HL-60 (cell line): ENCODE measurements at regions not wholly inside any gene's neighbourhood (a gene's known extent, or its start where the extent isn't known, plus 50 kb on each side); places are given as distances from the start of the nearest gene placed in this dataset.

Experiments
- DNase-seq, 2 experiments: peaks; one replicate each; pipeline ENCODE4 v3.0.0-alpha.2; 2010 to 2020; ENCODE audit warnings: low read depth in 1 of 2, low spot score in 1 of 2
- H3K27ac ChIP-seq: fragments of 250-450 bp; sonication (Bioruptor Pico); replicated peaks from 2 replicates; pipeline ENCODE4 v1.5.1; 2020; ENCODE audit warnings: mild to moderate bottlenecking, moderate library complexity
- H3K27me3 ChIP-seq: fragments of 250-450 bp; sonication (Bioruptor Pico); 2 replicates; pipeline ENCODE4 v1.5.1; 2021; ENCODE audit warnings: mild to moderate bottlenecking, moderate library complexity; ENCODE audit not compliant: insufficient read depth, poor library complexity, severe bottlenecking
- H3K4me3 ChIP-seq: replicated peaks from 2 replicates; pipeline ENCODE4 v1.5.1; 2011; ENCODE audit warnings: mild to moderate bottlenecking, control low read depth, low read length; ENCODE audit not compliant: insufficient read depth
- CTCF ChIP-seq: IDR thresholded peaks from one replicate; pipeline ENCODE4 v1.5.1; 2011; ENCODE audit warnings: low read length, control low read depth, inconsistent platforms; ENCODE audit not compliant: insufficient read depth
- GABPA ChIP-seq: IDR thresholded peaks from 2 replicates; pipeline ENCODE4 v1.6.1; 2012; ENCODE audit warnings: low read depth
- POLR2AphosphoS5 ChIP-seq: IDR thresholded peaks from 2 replicates; pipeline ENCODE4 v1.6.1; 2012; ENCODE audit warnings: low read depth
- REST ChIP-seq: IDR thresholded peaks from 2 replicates; pipeline ENCODE4 v1.6.1; 2012; ENCODE audit warnings: low read depth; ENCODE audit not compliant: insufficient replicate concordance
- SPI1 ChIP-seq: IDR thresholded peaks from 2 replicates; pipeline ENCODE4 v1.6.1; 2012; ENCODE audit warnings: low read depth, mild to moderate bottlenecking, borderline replicate concordance

GRCh38 chr7:131145026-131145425 is 182.7 kb upstream of the MKLN1 start:
- DNase-seq: no peak
- Histone ChIP-seq H3K27ac (no peak overlapping the region), H3K4me3 (no peak overlapping the region), H3K27me3 (no peaks in the 10 kb centered on the region)
- TF ChIP-seq CTCF (no peak), REST (no peak), SPI1 (no peak), POLR2AphosphoS5 (no peak), GABPA (no peak)

GRCh38 chr7:131145770-131146169 is 181.9 kb upstream of the MKLN1 start:
- DNase-seq: no peak
- TF ChIP-seq REST (no peak), CTCF (no peak)
- Histone ChIP-seq H3K27me3 (no peaks in the 10 kb centered on the region), H3K27ac (no peak overlapping the region), H3K4me3 (no peak overlapping the region)

GRCh38 chr7:131147604-131148003 is 180.1 kb upstream of the MKLN1 start:
- Histone ChIP-seq H3K27ac (no peak overlapping the region), H3K4me3 (no peak overlapping the region), H3K27me3 (no peaks in the 10 kb centered on the region)
- no peak for TF ChIP-seq CTCF
- no peak for TF ChIP-seq SPI1
- no peak for TF ChIP-seq GABPA
- TF ChIP-seq POLR2AphosphoS5: no peak
- no peak for TF ChIP-seq REST
- no peak for DNase-seq
